NCI-H748 treated with DMSO at 0.1 percent for 48 hours (cell line): ENCODE measurements at regions not wholly inside any gene's neighbourhood (a gene's known extent, or its start where the extent isn't known, plus 50 kb on each side); places are given as distances from the start of the nearest gene placed in this dataset.

Source experiments
- DNase-seq: peaks from one replicate; lab custom pipeline; 2025; lab: John Stamatoyannopoulos, UW

DNA sequence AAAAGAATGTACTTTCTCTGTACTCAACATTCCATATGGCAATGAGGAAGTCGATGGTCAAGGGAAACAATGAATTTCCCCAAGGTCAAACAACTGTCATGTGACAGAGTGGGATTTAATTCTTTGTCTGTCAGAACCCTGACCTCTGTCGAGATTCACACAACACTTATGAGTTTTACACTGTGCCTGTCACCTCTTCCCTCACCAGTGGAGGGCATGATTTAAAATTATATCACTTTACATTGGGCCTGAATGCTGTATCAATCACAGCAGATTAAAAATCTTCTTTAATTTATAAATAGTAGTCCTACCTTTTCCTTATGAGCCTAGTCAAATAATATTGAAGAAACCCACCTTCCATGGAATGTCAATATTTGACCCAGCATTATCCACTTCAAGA lies 276.7 kb downstream of the CDH10 start:
- DNase-seq: no peak

- no peak for DNase-seq
These were observed 268.6 kb downstream of the CDH10 start for GRCh38 chr5:24376210-24376609.

DNA sequence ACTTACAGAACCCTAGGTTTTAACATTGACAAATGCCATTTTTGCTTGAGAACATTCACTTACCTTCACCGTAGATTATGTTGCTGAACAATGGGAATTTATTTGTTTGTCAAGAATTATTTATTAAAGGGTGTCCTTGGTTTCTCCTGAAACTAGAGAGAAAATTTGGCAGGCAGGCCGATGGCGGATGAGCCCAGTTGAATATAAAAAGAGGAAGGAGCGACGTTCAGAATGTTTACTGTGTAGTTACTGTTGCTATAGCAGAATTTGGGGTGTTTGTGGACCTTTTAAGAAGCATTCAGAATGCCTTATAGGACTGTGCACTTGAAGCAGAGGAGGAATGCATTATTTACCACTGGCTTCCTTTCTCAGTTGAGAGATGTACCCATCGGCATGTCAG lies 268.2 kb downstream of the CDH10 start:
- DNase-seq: no peak

DNA sequence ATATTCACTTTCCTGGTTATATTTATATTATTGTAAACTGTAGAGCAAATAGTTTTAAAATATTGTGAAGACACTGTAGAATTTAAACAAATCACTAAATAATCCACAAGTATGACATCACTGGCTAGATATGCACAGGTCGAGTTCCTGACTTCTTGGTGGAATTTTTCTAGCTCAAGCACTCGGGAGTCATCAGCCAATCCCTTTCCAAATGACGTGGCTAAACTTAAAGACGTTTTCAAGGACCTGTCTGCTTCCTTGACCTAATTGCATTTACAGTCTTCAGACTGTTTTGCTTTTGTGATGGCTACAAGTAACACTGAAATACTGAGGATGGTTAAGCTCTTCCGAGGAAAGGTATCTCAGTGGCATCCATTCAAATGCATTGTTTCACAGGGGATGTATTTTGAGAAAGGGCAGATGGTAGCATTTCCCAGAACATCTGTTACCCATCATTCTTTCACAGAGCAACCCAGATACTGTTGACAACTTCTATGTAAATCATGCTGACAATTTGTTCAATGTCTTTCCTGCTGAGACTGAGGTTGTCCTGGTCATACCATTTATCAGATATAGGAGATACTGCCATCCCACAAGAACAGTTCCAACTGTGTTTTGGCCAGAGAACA lies 262.8 kb downstream of the CDH10 start:
- DNase-seq: no peak

DNA sequence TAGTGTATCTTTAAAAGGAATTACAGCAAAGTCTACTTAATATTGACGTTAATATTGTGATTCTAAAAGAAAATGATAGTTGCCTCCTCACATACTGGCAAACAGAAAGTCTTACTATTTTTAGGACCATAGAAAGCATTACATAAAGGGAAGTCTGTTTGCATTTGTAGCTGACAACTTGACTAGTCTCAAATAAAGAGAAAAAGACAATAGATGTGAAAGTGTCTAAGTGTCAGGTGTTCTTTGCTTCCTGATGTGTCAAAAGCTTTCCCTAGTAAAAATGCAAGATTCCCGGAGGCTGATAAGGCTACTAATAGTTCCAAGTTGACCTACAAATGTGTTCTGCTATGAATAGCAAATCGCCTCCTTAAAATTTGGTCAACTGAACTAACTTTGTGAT lies 259.7 kb downstream of the CDH10 start:
- no peak for DNase-seq

DNA sequence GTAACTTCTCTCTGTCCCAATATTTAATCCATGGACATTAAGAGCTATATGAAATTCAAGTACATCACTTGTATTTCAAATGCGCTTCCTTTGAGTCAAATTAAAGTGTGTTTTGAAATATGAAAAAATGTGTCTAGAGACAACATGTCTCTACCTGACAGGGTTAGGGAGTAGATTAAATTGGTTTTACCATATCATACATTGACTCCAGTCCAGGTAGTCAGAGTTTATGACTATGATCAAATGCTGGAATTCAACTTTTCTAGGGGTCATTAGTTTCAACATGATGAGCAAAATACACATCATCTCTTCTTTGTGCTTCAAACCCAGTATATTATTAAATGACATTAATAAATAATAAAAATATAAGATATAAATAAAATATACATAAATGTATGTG lies 259.2 kb downstream of the CDH10 start:
- no peak for DNase-seq

DNA sequence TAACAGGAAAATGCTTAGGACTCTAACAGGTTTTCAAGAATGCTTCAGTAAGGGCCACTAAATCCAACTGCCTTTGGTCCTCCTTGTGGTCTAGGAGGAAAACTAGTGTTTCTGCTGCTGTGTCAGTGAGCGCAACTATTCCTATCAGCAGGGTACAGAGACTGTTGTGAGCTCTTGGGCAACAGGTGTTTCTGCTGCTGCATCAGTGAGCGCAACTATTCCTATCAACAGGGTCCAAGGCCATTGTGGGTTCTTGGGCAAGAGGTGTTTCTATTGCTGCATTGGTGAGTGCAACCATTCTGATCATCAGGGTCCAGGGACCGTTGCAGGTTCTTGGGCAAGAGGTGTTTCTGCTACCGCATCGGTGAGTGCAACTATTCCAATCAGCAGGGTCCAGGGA lies 256.3 kb downstream of the CDH10 start:
- no peak for DNase-seq

DNA sequence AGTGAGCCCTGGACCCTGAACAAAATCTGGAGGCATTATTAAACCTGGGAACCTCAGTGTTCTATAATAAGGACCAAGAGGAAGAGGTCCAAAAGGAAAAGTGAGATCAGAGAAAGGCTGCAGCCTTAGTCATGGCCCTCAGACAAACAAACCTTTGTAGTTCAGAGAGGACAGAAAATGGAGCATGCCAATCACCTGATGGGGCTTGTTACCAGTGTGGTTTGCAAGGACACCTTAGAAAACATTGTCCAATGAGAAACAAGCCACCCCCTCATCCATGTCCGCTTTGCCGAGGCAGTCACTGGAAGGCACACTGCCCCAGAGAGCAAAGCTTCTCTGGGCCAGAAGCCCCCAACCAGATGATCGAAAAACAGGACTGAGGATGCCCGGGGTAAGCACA lies 254.8 kb downstream of the CDH10 start:
- DNase-seq: no peak

DNA sequence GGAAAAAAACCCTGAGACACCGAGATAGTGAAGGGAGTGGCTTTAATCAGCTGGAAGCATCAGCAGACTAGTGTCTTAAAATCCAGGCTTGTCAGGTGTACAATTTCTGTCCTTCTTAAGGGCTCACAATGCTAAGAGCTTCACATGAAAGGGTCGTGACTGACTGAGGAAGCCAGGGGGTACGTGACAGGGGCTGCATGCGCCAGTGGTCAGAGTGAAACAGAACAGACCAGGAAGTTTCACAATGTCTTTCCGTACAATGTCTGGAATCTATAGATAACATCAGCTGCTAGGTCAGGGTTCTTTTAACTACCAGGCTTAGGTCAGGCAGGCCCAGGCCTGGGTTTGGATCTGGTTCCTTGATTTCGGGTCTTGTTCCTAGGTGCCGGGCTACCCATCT lies 253.0 kb downstream of the CDH10 start:
- DNase-seq: no peak

- DNase-seq: no peak
These were observed 247.2 kb downstream of the CDH10 start for GRCh38 chr5:24397601-24398000.

DNA sequence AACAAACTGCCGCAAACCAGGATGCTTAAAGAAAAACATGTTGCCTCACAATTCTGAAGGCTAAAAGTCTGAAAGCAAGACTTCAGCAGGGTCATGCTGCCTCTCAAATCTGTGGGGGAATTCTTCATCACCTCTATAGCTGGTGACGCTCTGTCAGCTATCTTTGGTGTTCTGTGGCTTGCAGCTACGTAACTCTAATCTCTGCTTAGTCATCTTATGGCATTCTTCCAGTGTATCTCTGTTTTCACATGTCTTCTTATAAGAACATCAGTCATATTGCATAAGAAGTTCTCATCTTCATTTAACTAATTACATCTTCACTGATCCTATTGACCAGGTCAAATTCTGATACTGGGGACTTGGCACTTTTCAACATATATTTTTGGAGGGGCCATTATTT lies 243.0 kb downstream of the CDH10 start:
- DNase-seq: no peak

DNA sequence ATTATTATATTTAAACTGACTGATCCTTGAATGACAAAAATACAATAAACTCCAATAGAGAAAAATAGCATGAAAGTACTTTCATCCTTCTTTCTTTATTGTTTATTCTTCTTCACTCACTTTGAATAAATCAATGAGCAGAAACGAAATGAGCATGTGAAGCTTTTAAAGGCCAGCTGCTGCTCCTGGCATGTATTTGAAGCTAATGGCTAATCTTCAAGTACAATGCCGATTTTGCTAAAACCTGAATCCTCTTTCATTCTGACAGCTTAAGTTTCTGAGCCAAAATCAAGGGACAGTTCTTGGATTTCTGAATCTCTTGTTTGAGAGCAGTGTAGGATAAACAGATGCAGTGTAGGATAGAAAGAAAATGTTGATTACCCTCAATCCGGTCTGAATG lies 237.3 kb downstream of the CDH10 start:
- no peak for DNase-seq

DNA sequence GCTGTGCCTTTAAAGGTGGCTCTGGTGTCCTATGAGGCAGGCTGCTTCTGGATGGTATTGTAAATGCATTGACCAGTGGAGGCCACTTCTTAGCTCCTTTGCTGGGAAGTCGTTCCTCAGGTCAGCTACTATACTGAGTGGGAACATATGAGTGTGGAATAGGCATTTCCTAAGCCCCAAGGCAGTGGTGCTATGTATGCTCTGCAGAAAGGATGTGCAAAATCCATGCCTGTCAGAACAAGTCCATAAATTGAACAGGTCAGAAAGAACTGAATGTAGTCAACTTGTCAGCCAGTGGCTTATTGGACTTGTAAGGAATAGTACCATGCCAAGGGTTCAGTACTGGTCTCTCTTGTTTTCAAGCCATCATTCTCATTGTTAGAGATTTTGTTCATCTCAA lies 216.4 kb downstream of the CDH10 start:
- DNase-seq: no peak

DNA sequence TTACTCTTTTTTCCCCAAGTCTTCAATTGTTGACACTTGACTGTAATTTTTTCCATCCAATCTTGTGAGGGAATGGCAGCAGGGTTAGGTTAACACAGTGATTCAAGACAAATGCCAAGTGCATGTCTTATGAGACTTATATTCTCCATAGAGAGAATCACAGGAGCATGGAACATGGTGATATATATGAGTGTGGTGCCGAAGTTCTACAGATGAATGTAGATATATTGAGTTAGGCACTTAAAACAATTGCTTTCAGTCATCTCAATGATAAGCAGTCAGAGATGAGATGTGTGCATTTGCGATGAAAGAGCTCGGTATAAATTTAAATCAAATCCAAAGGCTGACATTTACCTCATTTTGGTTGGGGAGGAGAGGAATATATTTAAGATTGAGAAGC lies 211.2 kb downstream of the CDH10 start:
- no peak for DNase-seq
